HG03045 (cell line): ENCODE measurements at regions not wholly inside any gene's neighbourhood (a gene's known extent, or its start where the extent isn't known, plus 50 kb on each side); places are given as distances from the start of the nearest gene placed in this dataset.

Experiments used
- ATAC-seq: cut with Tn5 transposase; IDR thresholded peaks from one replicate; pipeline ENCODE4 v1.9.1; 2021; ENCODE audit warnings: mild to moderate bottlenecking, moderate library complexity; ENCODE audit not compliant: unreplicated experiment

DNA sequence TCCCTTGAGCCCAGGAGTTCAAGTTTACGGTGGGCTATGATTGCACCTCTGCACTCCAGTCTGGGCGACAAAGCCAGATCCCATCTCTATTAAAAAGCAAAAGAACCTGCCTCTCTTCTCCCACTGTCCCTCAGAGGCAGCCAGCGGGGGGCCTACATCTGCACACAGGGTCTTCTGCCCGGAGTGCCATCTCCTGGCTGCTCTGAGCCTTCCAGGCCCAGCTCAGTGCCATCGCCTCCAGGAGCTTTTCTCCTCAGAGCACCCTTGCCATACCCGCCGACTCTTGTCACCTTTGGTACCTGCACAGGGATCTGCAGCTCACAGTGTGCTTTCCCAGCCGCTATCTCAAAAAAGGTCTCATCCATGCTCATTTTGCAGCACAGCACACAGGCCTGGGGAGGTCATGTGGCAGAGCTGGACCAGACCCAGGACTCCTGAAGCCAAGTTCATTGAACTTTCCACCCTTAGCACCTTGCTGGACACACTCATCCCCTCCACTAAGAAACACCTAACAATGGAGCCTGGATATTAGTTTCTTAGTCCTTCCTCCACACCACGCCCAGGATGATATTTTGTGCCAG is 186.3 kb downstream of the HAUS1 start:
- no peak for ATAC-seq

DNA sequence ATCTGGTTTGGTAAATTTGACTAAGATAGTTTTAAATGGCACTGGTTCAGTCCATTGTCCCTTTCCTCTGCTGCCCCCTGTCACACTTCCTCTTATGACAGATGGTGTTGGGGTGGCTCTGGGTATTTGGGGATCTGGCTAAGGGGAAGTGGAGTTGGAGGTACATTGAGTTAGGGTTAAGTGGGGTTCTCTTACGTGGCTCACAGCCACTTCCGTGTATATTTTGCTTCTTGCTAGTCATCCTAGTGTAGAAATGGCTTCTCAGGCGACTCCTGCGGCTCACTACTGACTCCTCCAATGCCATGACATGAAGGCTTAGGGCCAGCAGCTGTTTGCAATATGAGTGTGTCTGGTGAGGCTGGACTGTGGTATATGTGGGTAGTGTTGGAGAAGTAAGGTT is 187.0 kb downstream of the HAUS1 start:
- no peak for ATAC-seq

DNA sequence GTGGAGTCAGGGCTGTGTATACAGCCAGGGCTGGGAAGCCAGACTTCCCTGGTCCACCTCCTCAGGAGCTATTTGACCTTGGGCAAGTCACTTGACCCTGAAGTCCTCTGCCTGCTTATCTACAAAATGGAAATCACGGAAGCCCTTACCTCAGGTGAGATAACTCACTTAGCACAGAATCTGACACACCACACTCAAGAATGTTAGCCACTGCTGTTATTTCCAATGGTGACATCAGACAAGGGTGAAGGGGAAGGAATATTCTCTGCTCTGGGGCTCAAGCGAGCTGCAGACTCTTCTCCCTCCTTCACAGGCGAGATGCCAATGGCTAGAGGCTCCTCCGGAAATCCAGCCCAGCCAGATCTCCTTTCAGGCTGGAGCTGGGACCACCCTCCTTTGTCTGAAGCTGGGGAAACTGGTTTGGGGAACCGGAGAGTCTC is 189.6 kb downstream of the HAUS1 start:
- no peak for ATAC-seq

DNA sequence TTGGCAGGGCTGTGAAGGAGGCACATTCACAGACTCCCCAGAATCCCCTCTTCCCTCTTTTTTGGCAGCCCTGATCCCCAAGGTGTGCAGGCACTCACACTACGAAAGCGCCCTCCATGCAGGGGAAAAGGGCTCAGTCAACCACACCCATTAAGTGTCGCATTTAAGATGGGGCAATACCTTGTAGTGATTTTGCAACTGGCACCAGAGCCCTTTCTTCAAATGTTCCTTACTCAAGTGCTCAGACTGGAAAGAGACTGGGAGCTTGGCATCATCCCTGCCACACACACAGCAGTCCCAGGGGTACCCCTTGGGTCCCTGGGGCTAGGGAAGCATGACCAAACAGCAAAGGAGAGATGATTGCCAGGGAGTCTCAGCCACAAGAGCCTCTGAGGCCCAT is 190.1 kb downstream of the HAUS1 start:
- ATAC-seq, result no peak

DNA sequence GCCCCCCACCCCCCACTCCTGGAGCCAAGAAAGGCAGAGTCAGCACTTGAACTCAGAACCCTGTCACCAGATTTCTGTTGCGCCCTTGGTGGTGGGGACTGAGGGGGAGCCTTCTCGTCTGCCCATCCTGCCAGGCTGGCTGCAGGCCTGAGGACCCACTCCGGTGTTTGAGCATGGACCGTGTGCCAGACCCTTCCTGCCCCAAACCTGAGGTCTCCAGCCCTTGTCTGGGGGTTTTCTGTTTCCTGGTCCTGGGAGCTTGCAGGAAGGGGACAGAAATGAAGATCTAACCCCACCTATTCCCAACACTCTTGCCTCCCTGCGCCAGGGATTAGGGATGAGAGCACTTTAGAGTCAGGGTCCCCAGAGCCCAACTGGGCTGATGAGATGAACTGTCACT is 190.6 kb downstream of the HAUS1 start:
- no peak for ATAC-seq

DNA sequence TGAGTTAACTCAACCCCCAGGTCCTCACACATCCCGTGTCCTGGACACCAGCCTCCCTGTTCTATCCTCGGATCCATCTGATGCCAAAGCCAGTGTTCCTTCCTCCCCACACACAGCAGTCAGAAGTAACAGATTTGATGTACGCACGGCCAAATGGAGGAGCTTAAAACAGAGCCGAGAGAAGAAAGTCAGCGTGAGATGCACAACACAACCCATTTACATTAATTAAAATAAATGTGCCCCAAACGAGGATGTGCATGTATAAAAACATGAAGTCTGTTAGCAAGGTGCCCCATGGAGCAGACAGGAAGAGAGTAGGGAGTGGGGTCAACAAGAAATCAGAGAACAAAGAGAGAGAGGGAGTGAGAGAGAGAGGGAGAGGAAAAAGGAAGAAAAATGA is 191.2 kb downstream of the HAUS1 start:
- no peak for ATAC-seq

DNA sequence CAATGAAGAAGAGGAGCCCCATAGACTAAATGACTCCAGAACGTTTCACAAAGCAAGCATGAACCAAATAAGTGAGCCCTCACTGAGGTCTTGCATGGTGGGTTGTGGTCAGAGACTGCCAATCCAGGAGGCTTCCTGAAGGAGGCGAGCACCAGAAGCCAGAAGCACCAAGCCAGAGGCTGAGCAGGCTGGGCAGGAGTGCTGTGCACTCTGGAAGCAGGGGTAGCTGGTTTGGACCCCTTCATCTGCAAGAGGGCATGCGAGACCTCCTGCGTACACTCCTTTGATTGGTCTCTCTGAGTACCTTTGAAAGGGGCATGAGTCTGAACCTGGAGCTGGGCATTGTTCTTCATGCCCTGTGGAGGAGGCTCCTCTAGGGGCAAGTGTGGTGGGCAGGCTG is 192.5 kb downstream of the HAUS1 start:
- ATAC-seq, result no peak

DNA sequence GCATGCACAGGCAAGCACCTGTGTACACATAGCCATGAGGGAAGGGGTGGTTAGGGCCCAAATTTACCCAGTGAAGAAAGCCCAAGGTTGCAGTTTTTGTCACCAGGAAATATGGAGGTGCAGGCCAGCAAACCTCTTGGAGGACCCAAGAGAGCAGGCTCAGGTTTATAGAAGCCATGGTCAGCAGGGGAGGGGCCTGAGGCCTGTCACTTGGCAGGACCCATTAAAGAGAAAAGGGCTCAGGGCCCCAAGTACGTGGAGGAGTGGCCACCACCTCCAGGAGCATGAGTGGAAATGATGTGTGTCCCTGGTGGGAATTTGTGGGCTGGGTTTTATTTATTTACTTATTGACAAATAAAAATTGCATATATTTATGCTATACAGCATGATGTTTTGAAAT is 192.9 kb downstream of the HAUS1 start:
- no peak for ATAC-seq

DNA sequence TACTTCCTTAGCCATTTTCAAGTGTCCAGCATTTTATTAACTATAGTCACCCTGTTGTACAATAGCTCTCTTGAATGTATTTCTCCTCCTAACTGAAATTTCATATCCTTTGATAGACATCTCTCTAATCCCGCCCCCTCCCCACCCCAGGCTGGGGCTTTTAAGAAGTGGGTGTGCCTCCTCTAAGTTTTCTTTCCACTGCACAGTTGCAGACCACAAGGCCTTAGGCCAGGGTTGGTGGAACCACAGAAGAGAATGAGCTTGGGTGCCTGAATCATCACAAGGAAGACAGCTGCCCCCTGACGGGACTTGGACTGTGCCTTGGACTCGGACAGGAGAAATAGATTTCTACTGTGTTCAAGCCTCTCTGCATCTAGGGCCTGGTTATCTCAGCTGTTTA is 193.4 kb downstream of the HAUS1 start:
- no peak for ATAC-seq

DNA sequence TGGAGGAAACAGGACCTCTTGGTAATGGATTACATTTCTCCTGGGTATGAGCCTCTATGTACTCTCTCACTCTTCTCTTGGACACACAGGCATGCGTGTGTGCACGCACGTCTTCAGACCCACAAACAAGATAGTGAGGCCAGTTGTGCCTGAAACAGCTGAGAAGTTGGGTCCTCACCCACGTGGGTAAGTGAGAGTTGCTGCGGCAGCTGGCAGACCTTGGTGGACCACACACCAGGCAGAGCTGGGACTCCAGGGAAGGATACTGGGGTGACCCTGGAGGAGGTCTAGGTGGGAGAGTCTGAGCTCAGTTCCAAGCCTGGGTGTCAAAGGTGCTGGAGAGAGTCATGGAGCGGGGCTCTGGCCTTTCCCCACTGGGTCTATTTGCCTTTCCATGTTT is 194.3 kb downstream of the HAUS1 start:
- ATAC-seq, result no peak

DNA sequence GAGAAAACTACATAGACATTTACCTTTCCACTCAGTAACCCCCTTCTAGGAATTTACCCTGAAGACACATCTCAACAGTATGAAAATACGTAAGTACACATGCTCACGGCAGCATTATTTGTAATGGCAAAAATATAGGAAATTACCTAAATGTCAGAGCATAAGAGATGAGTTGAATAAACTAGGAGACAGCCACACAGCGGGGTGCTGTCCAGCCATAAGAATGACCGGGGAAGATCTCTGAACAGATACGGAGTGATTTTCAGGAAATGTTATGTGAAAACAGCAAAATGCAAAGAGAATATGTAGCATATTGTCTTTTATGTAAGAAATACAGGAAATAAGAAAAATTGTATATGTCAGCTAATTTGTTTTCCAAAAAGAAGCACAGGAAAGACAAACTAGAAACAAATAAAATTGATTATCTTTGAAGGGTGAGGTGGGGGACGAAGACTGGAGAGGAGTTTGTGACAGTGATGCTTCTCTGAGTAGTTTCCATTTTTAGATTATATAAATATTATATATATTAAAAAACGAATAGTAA is 195.4 kb downstream of the HAUS1 start:
- no peak for ATAC-seq

DNA sequence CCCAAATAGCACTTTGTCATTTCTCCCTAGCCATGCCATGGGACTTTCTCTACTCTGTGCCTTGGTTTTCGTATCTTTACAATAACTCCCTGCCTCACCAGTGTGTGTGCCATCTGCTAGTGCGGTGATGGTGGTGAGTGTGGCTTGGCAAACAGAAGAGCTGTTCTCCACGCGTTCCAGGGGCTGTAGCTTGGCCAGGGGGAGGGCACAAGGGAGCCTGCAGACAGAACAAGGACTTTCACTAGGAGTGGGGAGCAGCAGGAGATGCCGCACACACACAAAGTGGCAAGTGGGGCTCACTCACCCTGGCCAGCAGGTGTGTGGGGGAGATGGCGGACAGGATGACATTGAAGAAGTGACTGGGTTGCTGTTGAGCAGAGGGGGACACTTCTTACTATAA is 196.9 kb downstream of the HAUS1 start:
- no peak for ATAC-seq

DNA sequence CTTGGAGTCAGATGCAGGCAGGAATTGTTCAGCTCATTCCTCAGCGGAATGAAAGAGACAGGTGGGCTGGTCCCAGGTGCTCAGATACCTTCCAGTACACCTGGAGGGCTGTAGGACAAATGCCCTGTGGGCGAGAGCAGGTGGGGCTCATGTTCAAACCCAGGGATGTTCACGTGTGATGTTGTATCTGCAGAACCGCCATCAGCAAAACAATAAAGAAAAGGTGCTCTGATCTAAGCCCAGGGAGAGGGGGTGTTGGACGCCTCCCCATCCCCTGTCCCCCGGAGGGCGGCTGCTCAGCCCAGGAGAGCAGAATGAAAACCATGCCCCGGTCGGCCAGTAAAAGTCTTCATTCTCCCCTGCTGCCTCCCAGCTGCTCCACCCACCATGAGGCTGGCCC is 197.4 kb downstream of the HAUS1 start:
- ATAC-seq, result no peak

DNA sequence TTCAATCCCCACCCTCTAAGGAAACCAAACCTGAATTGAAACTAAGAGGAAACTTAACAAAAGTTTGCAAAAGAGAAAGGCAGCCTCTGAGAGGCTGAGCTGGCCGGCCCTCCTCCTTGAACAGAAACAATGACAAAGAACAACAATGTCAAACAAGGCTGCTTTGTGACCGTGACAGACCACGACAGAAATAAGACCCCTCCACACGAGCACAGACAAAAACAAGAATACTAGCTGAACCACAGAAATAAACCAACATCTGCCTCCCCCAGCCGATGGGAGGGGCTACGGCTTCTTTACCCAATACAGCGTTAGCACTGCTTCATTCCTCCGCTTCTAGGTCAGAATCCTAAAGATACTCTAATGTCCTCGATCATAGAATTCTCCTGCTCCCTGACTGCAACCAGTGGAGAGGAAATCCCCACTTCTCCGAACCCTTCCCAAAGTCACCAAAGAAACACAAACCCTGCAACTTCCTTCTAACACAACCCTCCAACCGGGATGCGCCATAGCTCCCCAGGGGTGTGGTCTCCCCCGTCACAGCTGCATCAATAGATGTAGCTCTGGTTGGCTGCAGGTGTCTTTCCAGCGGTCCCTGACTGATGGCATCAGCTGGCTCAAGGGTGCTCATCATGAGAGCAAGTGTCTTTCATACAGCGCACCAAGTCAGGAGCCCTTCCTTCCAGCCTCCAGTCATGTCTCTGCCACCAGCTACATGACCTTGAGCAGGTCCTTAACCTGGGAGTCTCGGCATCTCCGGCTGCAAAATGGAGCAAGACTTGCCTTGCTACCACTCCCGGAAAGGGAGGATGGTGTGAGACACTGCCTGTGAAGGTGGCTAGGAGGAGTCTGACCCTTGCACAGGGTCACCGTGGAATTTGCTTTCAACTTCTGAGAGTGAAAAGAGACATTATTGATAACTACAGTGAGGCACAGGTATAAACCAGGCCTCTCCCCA is 198.6 kb downstream of the HAUS1 start:
- ATAC-seq, result no peak

DNA sequence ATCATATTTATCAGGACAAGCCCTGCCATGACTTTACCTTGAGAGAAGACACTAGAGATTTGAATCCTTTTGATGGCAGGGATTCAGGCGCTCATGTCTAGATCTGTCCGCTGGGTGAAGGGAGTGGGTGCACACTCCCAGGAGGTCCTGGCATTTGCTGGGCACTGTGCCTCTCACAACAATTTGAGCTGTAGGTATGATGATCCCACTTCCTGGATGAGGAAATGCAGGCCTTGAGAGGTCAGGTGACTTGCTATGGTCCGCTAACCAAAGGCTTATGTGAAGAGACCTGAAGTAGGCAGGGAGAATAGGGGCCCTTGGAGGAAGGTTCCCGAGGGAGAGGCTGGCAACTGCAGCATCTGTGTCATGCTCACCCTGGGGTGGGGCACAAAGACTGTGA is 206.1 kb downstream of the HAUS1 start:
- no peak for ATAC-seq

DNA sequence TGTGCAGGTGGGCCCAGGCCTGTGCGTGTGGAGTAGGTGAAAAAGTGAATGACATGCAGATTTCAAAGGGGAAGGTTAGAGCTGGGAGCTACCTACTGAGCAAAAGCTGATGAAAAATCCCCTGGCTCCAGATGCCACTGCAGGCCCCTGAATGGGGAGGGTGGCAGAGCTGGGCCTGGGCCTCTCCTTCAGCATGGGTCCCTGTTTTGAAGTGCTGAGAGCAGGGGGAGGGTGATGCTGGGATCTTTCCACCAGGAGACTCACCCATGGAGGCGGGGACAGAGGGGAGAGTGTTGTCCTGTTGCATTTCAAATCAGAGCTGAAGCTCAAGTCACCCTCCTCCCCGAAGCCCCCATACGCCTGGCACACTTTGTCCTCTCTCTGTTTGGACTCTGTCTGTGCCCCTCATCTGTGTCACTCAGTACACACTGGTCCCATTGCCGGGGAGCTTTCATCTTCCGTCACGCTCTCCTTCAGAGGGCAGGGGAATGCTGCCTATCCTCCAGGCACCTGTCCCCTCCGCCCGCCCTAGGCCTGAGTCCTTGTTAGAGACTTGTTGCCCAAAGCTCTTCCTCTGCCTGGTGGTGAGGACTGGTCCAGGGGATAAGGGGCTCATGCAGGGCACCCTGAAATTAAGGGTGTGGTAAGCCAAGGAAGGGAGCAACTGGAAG is 206.6 kb downstream of the HAUS1 start:
- no peak for ATAC-seq

DNA sequence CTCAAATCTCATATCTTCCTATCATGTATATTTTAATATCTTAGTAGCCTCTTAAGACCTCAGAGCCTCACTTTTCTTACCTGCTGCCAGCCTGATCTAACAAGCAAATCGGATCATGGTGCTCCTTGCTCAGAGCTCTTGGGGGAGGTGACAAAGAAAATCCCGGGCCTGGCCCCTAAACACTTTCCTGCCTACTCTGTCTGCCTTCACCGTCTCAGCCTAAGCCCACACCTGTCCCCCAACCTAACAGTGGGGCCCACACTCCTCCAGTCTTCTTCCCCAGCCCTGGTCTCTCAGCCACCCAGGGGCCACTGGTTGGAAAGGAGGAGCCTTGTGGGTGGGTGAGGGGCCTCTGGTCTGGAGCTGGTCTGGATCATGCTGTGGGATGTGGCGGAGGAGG is 207.3 kb downstream of the HAUS1 start:
- ATAC-seq, result no peak

DNA sequence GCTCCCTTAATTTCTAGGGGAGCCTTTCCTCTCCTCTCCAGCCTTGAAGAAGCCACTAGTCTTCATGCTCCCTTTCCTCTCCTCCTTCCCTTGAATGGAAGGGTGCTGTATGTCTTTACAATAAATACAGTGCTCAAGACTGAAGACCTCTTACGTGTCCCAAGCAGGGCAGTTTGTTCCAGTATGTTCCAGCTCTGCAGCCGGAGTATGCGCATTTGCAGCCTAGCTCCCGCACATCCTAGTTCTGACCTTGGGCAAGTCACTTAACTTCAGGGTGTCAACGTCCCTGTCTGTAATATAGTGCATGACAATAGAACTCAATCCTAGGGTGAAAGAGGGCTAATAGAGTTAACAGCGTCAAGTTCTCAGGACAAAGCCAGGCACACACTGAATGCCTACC is 208.0 kb downstream of the HAUS1 start:
- ATAC-seq, result no peak

DNA sequence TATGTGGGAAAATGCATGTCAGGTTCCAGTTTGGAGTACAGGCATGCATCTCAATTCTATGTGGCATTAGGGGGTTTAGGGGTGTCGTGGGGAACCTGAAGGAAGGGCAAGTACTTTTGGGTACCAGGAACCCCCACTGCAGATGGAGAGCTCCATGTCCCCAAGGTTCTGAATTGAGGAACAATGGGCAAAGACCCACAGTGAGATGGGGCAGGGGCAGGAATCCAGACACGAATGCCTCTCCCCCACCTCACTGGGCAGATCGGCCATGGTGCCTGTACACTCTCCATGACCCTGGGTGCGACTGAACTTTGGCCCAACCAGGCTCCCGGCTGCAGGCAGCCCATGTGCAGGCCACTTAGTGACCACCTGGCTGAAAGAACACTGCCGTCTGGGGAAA is 209.3 kb downstream of the HAUS1 start:
- no peak for ATAC-seq

DNA sequence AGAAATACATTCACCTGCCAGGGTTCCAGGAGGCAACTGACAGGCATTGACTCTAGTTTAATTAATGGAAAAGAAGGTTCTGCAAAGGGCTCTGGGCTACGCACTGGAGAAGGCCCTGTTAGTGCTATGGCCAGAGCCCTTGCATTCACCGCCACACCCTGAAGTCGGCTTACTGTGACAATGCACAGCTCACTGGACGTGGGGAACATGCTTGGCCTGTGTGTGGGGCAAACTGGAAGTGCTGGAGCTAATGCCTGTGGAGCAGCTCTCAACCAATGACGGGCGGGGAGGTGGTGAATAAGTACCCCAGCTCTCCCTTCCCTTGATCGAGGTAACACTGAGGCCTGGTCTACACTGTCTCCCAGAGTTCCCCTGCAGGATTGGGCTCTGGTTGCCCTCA is 209.8 kb downstream of the HAUS1 start:
- no peak for ATAC-seq

DNA sequence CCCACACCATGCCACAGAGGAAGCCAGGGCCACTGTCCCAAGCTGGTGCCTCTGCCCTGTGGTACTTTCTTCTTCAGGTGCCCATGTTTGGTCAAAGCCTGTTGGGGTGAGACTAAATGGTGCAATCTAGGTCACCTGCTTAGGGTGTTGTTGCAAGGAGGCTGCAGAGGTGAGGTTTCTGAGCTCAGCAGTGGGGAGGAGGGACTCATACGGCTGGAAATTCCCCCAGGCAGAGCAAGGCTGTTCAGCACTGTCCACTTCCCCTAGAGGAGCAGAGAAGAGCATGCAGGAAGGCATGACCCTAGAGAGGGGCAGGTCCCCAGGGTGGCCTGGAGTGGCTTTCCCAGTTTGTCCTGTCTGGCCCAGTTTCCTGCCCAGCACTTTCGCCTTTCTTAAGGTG is 211.0 kb downstream of the HAUS1 start:
- ATAC-seq, result no peak

DNA sequence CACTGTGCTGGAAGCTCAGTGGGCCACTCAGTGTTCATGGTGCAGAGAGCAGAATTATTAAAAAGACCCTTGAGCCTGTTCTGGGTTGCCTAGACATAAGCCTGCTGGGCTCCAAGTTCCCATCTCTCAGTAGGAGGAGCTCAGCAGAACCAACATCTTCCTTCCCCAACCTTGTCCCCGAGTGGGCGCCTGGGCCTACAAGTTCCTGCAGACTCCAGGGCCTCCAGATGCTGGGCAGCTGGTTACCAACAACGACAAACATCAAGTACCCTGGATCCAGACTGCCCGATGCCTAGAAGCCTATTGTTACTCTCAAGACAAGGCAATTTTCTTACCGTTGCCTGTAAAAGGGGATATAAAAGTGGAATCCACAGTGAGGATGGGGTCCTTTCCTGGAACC is 214.2 kb downstream of the HAUS1 start:
- no peak for ATAC-seq
